Thoracic aorta (tissue), 2 donors: ENCODE measurements at regions not wholly inside any gene's neighbourhood (a gene's known extent, or its start where the extent isn't known, plus 50 kb on each side); places are given as distances from the start of the nearest gene placed in this dataset.

Experiments used
- ATAC-seq: fragments of 150-250 bp; one replicate; pipeline ENCODE4 v1.8.0; 2017; ENCODE audit warnings: low read depth; ENCODE audit not compliant: insufficient number of reproducible peaks, low FRiP score
- DNase-seq: peaks from one replicate; pipeline ENCODE4 v3.0.0-alpha.2; 2020; ENCODE audit warnings: low spot score
- H3K27ac ChIP-seq, 2 donors: fragments of 200-600 bp; sonication (generic); 1 replicate in 1 of 2; 2 replicates in 1 of 2; pipeline ENCODE4 v1.5.1; 2016; ENCODE audit warnings: mild to moderate bottlenecking in 2 of 2, moderate library complexity in 2 of 2
- H3K27me3 ChIP-seq: fragments of 200-600 bp; sonication (generic); replicated peaks from 2 replicates; pipeline ENCODE4 v1.6.0; 2016; ENCODE audit warnings: mild to moderate bottlenecking; ENCODE audit not compliant: insufficient read depth
- H3K36me3 ChIP-seq: fragments of 200-600 bp; sonication (generic); one replicate; pipeline ENCODE4 v1.5.1; 2016
- H3K4me1 ChIP-seq, 2 donors: fragments of 200-600 bp; sonication (generic); 1 replicate in 1 of 2; 2 replicates in 1 of 2; pipeline versions ENCODE4 v1.5.1 to v1.6.0; 2016; ENCODE audit warnings: low read depth in 2 of 2, mild to moderate bottlenecking in 1 of 2; ENCODE audit not compliant: control insufficient read depth in 1 of 2
- H3K4me3 ChIP-seq: fragments of 200-600 bp; sonication (generic); 2 replicates; pipeline ENCODE4 v1.5.1; 2016; ENCODE audit warnings: mild to moderate bottlenecking
- H3K9me3 ChIP-seq: fragments of 200-600 bp; sonication (generic); 2 replicates; pipeline ENCODE4 v1.5.1; 2016
- CTCF ChIP-seq: fragments of 200-600 bp; sonication (generic); IDR thresholded peaks from one replicate; pipeline ENCODE4 v1.5.1; 2019; ENCODE audit warnings: antibody characterized with exemption

GRCh38 chr20:53875452-53875851 lies 194.9 kb downstream of the BCAS1 start:
- no peak for DNase-seq
- no peak for ATAC-seq
- Histone ChIP-seq H3K27ac (no peak overlapping the region), H3K27me3 (no peaks in the 10 kb centered on the region), H3K4me1 (peaks cover 6 to 16% of the 10 kb centered on the region in 2 donors), H3K9me3 (no peaks in the 10 kb centered on the region), H3K4me3 (no peak overlapping the region), H3K36me3 (no peaks in the 10 kb centered on the region)
- TF ChIP-seq CTCF, result no peak

GRCh38 chr20:53874706-53875105 lies 195.7 kb downstream of the BCAS1 start:
- ATAC-seq, result no peak
- Histone ChIP-seq H3K4me3 (no peak overlapping the region), H3K27ac (no peak overlapping the region), H3K4me1 (peaks cover 6 to 16% of the 10 kb centered on the region in 2 donors), H3K36me3 (no peaks in the 10 kb centered on the region), H3K9me3 (no peaks in the 10 kb centered on the region), H3K27me3 (no peaks in the 10 kb centered on the region)
- TF ChIP-seq CTCF, result no peak
- no peak for DNase-seq

DNA sequence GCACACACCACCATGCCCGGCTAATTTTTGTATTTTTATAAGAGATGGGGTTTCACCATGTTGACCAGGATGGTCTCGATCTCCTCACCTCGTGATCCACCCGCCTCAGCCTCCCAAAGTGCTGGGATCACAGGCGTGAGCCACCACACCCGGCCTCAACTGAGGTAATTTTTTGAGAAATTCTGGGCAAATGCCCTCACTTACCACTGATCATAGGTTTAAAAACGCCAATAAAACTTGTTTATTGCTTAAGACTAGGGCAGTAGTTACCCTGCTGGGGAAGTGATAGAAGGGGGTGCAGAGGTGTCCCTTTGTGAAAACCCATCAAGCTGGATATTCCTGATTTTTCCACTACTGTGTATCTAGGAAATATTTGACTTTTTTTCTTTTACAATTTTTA lies 196.3 kb downstream of the BCAS1 start:
- no peaks in the 10 kb centered on the region for H3K36me3 ChIP-seq
- H3K4me3 ChIP-seq, result no peak overlapping the region
- H3K27ac ChIP-seq, result no peak overlapping the region
- ATAC-seq, result no peak
- H3K9me3 ChIP-seq, result no peaks in the 10 kb centered on the region
- no peaks in the 10 kb centered on the region for H3K27me3 ChIP-seq
- peaks cover 6 to 16% of the 10 kb centered on the region in 2 donors for H3K4me1 ChIP-seq
- no peak for DNase-seq
- no peak for TF ChIP-seq CTCF

- Histone ChIP-seq H3K36me3 (no peaks in the 10 kb centered on the region), H3K27me3 (no peaks in the 10 kb centered on the region), H3K9me3 (no peaks in the 10 kb centered on the region), H3K4me3 (peak overlapping the region; percentile 48), H3K4me1 (peaks cover 6 to 16% of the 10 kb centered on the region in 2 donors), H3K27ac (no peak overlapping the region)
- ATAC-seq (no peak), DNase-seq (no peak)
- TF ChIP-seq CTCF, result no peak
These were observed 197.2 kb downstream of the BCAS1 start for GRCh38 chr20:53873230-53873604.

DNA sequence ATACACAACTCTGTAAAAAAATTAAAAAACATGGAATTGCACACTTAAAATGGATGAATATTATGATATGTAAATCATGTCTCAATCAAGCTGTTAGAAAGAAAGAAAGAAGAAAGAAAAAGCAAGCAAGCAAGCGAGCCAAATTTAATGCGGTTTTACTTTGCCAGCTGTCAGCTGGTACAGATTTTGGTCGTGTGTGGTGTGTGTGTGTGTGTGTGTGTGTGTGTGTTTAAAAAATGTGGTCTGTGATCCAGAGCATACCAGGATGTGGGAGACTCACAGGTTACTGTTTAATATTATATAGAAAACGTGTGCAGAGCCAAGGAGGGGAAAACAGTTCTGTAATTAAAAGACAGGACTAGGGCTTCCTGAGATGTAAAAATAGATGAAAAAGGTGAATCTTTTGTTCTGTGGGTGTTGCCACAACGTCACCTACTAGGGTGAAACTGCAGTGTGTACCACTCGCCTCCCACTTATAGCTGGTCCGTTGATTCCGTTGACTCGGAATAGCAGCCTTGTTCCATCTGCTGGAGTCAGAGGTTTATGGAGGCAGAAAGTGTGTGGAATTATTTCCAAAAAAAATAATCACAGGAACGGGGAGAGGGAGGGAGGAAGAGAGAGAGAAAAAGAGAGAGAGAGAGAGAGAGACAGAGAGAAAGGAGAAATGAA lies 197.7 kb downstream of the BCAS1 start:
- DNase-seq, result no peak
- TF ChIP-seq CTCF, result no peak
- Histone ChIP-seq H3K4me3 (peak overlapping the region; percentile 48), H3K27ac (peak overlapping the region in 1 of 2 donors; percentile 30), H3K27me3 (no peaks in the 10 kb centered on the region), H3K36me3 (no peaks in the 10 kb centered on the region), H3K4me1 (peaks cover 6 to 16% of the 10 kb centered on the region in 2 donors), H3K9me3 (no peaks in the 10 kb centered on the region)
- ATAC-seq, result no peak
